ENCODE measurements at regions not wholly inside any gene's neighbourhood (a gene's known extent, or its start where the extent isn't known, plus 50 kb on each side); places are given as distances from the start of the nearest gene placed in this dataset.
"Not testable (repeated sequence)": the region's sequence is repeated elsewhere in the genome, so short reads cannot be mapped to it uniquely, and the experiment has no call there.

DNA sequence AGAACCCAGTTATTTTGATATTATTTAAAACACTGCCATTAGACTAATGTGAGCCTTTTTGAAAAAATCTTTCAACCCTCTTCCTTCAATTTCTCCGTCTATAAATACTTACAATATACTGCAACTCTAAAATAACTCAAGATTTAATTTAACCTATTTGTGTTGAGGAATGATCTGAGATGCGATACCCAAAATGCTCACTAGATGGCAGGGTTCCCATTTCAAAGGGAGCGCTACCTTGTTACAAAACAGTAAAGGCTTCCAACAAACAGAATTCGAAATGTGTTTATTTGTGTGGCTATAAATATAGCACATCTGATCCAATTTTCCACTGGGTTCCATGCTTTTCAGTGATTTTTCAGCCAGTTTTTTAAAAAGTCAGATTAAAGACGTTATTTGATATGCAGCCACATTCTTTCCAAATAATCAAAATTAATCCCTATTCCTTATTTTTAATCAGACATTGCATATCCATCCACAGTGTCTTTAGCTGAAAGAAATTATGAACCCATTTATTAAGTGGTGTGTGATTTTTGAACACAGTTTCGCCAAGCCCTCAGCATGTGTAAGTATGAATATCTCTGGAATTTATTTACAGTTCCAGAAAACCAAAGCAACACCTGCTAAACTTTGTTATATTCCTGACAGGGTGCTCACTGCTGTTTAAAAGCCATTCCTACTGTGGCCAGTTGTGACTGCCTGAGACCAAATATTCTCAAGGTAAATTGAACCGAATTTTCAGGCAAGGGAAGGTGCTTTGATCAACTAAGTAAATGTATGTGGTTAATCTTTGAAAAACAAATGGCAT, 668.0 kb upstream of the LCORL start:
- peak; percentile 66 for DNase-seq

DNA sequence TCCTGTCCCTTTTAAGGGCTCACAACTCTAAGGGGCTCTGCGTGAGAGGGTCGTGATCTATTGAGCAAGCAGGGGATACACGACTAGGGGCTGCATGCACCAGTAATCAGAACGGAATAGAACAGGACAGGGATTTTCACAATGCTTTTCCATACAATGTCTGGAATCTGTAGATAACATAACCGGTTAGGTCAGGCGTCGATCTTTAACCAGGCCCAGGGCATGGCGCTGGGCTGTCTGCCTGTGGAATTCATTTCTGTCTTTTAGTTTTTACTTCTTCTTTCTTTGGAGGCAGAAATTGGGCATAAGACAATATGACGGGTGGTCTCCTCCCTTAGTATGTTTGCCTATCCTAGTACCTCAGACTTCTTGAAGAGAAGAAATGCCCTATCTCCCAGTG, 666.8 kb upstream of the LCORL start:
- DNase-seq = not testable (repeated sequence)

DNA sequence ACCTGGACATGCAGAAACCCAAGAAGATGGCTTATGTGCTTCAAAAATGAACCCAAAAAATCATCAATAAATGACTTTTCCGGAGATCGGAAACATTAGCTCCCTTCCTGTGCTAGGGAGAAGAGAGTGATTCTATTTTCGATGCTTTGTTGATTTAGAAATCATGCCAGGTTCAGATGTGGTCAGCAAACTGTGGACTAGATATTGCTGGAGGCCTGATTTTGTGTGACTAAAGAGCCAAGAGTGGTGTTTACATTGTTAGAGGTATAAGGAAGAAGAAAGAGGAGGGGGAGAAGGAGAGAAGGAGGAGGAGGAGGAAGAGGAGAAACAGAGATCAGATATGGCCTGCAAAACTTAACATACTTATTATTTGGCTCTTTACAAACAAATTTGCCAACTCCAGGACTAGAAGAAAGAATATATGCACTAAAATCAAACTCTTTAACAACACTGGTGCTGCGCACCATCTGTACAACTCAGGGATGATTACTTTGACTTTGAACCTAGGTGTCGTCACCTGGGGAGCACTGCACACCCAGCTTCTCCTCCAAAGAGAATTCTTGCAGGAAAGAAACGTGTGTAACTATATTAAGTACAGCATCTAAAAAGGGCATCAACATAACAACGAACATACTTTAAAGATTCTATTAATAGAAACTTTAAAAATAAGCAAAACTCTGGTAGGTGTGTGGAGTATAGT, 664.9 kb upstream of the LCORL start:
- DNase-seq = no peak

DNA sequence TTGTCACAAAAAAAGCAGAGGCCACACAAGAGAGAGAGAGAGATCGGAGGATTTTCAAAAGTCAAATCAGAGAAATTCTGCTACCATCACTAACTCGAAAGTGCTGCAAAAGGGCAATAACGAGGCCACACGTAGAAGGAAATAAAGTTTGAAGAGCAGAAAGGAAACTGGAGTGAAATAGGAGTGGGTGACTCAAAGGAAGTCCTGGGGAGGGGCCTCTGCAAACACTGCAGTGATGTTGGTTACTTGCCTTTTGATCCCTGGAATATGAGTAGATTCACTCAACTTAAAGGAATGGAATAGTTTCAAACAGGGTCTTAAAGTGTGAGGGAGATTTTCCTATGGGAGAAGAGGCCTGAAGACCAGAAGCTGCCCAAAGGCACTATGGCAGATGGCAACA, 663.4 kb upstream of the LCORL start:
- DNase-seq = no peak

DNA sequence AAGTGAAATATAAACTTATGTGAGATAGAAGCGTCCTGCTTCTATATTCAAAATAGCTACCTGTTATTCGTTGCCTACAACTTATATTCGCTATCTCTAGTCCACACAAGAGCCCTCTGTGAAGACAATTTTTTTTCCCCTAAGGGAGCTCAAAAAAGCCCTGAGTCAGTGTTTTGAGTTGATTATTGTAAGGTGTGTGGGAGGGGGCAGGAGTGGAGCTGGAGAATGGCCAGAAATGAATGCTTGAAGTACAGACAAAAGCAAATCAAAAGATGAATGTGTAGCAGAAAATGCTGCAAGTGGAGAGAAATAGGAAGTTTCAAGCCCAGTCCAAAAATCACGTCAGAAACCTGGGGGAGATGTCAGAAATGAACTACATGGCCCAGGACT, 655.0 kb upstream of the LCORL start:
- no peak for DNase-seq

DNA sequence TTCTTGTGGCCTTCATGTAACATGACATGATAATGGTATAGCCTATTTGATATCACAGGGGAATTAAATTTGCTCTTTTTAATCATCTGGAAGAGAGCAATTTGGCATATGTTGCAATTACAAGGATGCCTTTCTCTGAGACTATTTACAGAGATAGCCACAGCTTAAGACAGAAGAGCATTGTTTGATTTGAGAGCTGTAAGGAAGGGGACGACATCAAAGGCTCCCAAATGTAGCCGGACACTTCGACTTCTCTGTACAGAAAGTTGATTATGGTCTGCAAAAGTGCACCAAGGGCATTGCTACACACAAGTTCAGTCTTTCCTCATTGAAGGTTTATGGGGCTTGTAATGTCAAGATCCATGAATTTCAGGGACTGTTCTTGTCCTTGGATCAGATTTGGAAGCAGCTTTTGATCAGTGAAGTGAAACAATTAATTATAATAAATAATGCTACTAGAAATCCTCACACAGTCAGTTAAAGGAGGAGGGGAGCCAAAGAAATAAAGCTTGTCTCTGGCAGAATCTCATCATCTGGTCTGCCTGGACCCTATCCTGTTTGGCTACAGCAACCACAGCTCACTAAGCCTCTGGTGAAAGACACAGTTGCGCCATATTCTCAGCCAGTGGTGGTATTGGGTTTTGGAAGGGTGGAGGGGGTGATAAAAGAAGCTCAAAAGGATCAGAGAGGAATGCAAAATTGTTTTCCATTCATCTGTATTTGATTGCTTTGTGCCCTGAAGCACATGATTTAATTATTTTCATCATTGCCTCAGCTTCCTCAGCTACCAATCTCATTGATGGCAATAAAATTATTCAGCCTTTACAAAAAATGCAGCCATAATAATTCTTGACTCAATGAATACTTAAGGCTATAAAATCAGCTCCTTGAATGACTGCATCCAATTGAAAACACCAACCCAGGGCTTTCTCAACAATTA, 654.3 kb upstream of the LCORL start:
- DNase-seq = peak; percentile 26

DNA sequence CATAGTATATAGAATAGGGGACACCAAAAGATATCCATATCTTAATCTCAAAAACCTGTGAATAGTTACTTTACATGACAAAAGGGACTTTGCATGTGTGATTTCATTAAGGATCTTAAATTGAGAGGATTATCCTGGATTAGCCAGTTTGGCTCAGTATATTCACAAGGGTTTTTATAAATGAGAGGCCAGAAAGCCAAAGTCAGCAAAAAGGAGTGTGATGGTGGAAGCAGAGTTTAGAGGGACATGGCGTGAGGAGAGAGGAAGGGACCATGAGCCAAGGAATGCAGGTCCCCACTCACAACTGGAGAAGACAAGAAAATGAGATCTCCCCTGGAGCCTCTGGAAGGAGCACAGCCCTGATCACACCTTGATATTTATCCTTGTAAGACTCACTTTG, 648.5 kb upstream of the LCORL start:
- no peak for DNase-seq

DNA sequence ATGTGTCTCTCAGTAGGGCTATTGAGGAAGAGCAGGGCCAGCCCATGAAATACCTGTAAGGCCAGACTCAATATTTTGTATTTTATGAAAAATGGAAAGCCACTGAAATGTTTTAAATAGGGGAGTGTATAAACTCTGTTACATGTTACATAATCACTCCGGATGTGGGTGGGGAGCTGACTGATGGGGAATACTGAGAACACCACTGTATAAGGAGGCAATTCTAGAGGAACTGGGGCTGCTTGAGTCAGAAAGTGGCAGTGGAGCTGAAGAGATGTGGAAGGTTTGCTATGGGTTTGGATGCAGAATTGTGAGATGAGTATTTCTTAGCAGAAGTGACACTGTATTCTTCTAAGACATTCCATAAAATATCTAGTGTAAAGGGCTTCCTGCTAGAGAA, 647.8 kb upstream of the LCORL start:
- DNase-seq = no peak

DNA sequence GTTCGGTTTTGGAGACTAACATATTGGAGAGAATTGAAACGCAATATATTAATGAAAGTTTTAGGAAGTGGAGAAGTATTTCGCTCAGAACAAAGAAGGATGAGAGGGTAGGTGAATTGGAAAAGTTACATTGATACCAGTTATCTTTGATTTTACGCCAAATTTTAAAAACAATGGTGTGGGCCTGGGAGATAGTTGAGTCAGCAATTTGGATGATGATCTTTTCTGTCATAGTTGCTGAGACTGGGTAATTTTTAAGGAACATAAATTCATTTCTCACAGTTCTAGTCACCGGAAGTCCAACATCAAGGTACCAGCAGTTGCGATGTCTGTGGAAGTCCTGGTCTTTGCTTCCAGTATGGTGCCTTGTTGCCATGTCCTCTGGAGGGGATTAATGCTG, 644.8 kb upstream of the LCORL start:
- no peak for DNase-seq

DNA sequence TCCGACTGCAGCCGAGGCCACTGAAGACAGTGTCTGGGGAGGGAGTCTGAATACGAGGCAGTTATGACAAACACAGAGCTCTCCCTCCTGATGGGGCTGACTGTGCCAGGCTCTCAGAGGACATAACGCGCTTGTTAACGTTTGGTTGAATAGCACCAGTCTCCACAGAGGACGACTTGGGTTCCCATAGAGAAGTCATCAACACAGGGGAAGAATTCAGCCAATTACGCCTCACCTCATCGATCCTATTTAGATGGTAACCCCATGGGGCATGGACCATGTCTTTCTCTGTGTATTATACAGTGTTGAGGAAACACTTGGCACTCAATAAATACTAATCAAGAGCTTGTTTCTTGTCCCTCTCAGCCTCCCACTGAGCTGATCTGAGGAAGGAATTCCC, 642.6 kb upstream of the LCORL start:
- no peak for DNase-seq

DNA sequence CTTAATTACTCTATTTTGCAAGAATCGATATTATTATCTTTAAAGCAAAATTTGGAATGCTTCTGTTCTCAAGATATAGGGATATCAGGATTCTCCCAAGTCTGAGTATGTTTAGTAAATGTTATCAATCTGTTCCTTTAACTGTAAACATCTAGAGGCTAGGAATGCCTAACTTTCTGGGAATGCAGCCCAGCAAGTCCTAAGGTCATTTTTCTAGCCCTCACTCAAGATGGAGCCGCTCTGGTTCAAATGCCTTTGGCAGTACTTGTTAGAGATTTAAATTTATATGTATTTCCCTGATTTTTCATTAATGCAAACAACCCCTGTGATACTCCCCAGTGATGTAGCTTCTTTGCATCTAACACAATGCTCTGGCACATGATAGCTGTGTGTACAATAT, 623.8 kb upstream of the LCORL start:
- no peak for DNase-seq

DNA sequence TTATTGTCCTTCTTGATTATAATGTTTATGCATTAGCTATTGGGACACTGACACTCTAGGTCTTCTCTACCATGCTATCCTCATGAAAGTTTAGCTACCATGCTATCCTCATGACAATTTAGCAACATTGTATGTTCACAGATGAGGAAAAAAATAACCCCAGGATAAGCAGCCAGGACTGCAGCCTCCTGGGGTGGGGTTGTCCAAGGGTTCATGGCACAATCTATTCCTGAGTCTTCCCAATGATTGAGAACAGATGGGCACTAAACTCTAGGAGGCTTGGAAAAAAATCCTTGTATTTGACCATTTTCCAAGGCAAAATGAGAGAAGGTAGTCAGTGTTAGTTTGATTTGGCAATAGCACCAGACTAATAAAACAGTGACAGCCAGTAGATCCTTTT, 619.8 kb upstream of the LCORL start:
- no peak for DNase-seq

DNA sequence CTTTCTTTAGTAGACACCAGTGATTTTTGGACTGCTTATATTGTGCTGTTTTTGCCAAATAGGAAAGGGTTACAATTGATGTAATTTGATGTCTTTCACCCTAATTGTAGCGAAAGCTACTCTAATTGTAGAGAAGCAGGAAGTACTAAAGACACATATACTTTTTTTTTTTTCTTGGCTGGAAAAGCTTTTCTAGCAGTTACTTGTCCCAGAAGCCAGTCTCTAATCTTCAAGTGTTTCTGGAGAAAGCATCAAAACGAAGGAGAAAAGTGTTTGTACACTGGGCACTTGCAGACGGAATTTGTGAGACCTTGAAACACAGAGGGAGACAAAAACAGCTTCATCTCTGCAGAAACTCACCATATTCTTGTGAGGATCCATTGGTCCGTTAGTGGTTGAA, 616.5 kb upstream of the LCORL start:
- DNase-seq = no peak

DNA sequence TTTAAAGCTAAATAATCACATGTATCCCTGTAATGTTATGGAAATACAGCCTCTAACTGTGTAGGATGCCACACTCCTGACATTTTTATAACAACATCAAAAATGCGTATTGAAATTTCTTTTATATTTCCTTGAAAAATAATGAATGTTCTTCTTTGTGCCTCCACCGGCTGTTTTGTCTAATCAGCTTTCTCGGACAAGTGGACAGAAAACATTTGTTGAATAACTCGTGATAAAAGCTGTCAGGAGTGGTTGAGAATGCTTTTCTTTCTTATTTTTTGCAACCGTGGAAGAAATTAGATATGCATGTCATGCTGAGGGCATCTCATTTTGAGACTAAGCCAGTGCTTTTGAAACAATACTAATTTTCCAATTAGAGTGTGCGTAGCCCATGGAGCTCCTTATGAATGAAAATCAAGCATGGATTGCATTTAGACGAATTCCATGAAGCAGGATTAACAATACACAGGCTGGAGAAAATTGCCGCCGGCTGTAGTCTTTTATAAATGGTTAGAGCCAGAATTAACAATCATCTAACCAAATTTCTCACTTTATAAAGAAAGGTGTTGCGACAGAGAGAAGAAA, 614.5 kb upstream of the LCORL start:
- DNase-seq = no peak

DNA sequence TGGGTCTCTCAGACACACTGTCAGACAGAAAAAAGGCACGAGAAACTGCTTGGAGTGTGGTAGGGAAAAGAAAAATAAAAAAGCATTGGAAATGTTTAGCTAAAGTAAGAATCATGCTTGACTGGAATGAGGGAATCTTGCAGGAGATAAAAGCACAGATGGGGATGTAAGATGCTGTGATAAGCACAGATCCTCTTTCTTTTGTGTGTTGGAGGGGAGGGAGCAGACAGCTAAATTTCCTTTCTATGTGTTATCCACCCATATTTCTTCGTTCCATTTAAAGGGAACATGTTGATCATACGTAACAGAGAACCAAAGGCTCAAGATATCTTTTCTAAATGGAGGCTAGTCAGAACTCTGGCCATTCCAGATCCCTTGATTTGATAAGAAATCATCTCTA, 614.0 kb upstream of the LCORL start:
- no peak for DNase-seq

DNA sequence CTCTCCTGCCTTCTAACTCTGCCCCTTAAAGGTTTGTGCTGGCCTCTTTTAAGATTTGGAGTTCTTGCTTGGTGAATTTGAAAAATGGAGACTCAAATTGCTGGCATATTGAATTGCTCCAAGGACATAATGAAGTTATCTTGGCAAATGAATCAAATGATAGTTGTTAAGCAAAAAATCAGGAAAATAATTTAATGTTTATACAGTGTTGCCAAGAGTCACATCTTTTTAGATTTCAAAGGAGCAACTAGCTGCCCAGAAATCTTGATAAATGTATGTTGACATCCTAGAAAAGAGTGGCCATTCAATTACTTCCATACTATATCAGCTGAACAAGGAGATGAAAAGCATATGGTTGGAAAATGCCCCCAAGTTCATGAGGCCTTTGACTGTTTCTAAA, 610.0 kb upstream of the LCORL start:
- no peak for DNase-seq

DNA sequence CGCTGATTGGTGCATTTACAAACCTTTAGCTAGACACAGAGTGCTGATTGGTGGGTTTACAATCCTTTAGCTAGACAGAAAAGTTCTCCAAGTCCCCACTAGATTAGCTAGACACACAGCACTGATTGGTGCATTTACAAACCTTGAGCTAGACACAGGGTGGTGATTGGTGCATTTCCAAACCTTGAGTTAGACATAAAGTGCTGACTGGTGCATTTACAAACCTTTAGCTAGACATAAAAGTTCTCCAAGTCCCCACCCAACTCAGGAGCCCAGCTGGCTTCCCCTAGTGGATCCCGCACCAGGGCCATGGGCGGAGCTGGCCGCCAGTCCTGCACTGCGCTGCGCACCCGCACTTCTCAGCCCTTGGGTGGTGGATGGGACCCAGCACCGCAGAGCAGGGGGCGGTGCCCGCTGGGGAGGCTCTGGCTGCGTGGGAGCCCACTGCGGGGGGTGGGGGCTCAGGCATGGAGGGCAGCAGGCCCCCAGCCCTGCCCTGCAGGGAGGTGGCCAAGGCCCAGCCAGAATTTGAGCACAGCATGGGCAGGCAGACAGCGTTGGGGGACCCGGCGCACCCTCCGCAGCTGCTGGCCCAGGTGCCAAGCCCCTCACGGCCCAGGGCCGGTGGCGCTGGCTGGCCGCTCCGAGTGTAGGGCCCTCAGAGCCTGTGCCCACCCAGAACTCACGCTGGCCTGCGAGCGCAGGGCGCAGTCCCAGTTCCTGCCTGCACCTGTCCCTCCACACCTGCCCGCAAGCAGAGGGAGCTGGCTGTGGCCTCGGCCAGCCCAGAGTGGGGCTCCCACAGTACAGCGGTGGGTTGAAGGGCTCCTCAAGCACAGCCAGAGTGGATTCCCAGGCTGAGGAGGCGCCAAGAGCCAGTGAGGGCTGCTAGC, 608.9 kb upstream of the LCORL start:
- DNase-seq = no peak

DNA sequence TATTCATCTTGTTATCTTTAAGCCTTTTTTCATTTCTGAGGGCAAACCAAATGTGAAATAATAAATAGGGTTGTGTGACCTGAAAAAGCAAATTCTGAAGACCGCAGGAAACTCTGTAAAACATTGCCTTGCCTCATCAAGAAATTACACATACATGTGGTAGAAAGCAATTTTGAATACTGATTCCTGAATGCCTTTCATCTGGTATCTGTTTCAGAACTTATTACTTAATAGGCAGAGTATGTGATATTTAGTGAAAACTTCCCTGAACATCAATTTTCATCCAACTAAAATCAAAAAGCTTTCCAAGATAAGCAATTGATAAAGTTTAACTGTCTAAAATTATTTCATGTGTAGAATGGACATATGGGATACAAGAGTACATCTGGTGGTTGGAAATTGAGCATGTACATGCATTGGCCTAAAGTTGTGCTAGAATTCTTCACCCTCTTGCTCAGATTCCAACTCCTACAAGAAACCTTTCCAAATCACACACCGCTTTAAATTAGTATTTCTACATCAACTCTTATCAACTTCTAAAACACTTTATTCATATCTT, 606.0 kb upstream of the LCORL start:
- DNase-seq = no peak

DNA sequence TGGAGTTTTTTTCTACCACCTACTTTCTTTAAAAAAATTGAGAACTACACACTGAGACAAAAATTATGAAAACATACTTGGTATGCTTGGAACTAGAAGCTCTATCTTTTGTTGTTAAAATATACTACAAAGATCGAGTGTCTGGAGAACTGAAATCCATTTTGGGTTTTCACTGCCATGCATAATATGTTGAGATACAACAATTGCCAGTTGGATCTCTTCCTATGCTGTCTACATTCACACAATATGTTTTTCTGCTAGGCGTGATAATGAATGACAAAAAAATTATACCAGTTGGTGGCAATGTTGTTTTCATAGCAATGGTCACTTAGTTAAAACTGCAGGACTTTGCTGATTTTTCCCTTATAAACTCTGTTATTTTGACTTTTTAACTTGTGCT, 605.4 kb upstream of the LCORL start:
- no peak for DNase-seq

DNA sequence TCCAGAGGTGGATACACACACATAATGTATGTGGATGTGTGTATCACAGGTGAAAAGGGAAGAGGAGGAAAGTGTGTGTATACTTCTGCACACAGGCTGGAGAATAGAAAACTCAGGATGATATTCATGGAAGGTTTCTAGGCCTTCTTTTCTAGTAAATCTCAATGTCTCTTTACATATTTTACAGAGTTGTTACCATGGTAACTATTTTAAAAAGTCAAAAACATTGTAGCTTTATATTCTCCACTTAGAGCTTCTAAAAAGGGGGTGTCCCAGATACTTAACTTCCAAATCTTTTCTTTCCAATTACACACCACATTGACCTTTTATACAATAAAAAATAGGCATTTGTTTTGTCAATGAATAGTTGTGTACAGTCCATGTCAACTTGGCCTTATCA, 604.8 kb upstream of the LCORL start:
- no peak for DNase-seq

DNA sequence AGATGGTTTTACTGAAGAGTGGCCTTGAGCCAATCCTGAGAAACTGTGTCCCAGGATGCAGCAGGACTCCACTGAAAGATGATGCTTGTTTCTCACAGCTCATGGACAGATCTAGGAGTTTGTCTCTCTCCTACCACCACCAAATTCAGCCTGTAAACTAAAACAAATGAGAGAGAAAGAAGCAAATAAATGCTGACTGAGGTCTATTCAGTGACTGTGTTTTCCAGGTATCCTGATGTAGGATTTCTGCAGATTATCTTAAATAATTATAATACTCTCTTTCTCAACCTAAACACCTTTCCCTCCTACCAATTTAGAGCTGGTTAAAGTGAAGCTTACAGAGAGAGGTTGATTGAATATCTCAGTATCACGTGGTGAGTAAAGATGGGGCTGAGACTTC, 599.6 kb upstream of the LCORL start:
- no peak for DNase-seq

DNA sequence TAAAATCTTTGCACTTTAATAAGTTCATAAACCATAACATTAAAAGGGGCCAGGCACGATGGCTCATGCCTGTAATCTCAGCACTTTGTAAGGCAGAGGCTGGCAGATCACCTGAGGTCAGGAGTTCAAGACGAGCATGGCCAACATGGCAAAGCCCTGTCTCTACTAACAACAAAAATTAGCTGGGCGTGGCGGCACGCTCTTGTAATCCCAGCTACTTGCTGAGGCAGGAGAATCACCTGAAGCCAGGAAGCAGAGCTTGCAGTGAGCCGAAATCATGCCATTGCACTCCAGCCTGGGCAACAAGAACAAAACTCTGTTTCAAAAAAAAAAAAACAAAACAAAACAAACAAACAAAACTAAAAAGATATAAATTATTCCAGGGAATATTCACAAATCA, 595.2 kb upstream of the LCORL start:
- DNase-seq = no peak

All from T1000 (cell line).